K562 (cell line): ENCODE measurements at regions not wholly inside any gene's neighbourhood (a gene's known extent, or its start where the extent isn't known, plus 50 kb on each side); places are given as distances from the start of the nearest gene placed in this dataset.

ENCODE experiments used
- ATAC-seq: fragments of 200-7000 bp; cut with Tn5 transposase; 3 replicates; pipeline ENCODE4 v1.9.1; 2020; ENCODE audit warnings: moderate library complexity
- BruUV-seq: library from RNA; stranded (reverse); fragments of 400-500 nt; replicated peaks from 2 replicates; lab custom pipeline; 2021; lab: Mats Ljungman, UMichigan
- CTCF ChIA-PET: fragments of 300-600 bp; formaldehyde crosslinking; extraction: SDS; loops from one replicate; lab custom pipeline; 2021; ENCODE audit warnings: low intra/inter-chr PET ratio; lab: Yijun Ruan, JAX
- POLR2A ChIA-PET: fragments of 300-600, 350-650 bp; sonication (Branson Sonifier 250); formaldehyde crosslinking; extraction: SDS; loops from one replicate; lab custom pipeline; 2021; ENCODE audit warnings: antibody characterized with exemption, inconsistent platforms; lab: Yijun Ruan, JAX
- DNase-seq, 4 experiments: peaks; one replicate each; pipeline versions ENCODE4 v3.0.0 to v3.0.0-alpha.2; 2011 to 2018; ENCODE audit warnings: low spot score in 3 of 4, mixed read lengths in 3 of 4; ENCODE audit errors: extremely low read depth in 1 of 4
- FAIRE-seq: peaks from 2 replicates; lab custom pipeline; 2011; peaks lifted over from hg19 to GRCh38; lab: Jason Lieb, UNC
- H2AFZ ChIP-seq: 2 replicates; pipeline ENCODE4 v1.6.0; 2011; ENCODE audit warnings: low read depth, low read length, control low read depth, inconsistent platforms
- H3K27ac ChIP-seq: fragments of 200-600 bp; 3 replicates; pipeline ENCODE4 v1.8.0; 2011; ENCODE audit warnings: low read depth, mild to moderate bottlenecking, control low read depth, inconsistent platforms, low read length, moderate library complexity, mixed read lengths; ENCODE audit errors: extremely low read depth
- H3K27me3 ChIP-seq, 2 experiments: fragments of 300-600 bp in 1 of 2; 2 replicates in 1 of 2; 3 replicates in 1 of 2; pipeline versions ENCODE4 v1.6.0 to v1.8.0; 2011; ENCODE audit warnings: inconsistent platforms in 2 of 2, low read length in 2 of 2, mild to moderate bottlenecking in 1 of 2, mixed read lengths in 1 of 2, moderate library complexity in 1 of 2; ENCODE audit not compliant: control insufficient read depth in 2 of 2, insufficient read depth in 2 of 2
- H3K36me3 ChIP-seq: fragments of 300-600 bp; 3 replicates; pipeline ENCODE4 v1.8.0; 2011; ENCODE audit warnings: mild to moderate bottlenecking, low read length, inconsistent platforms; ENCODE audit not compliant: control insufficient read depth, insufficient read depth
- H3K4me1 ChIP-seq, 2 experiments: fragments of 200-600 bp in 1 of 2; replicated peaks in 1 of 2; 2 replicates in 1 of 2; 3 replicates in 1 of 2; pipeline versions ENCODE4 v1.5.1 to v1.8.0; 2011; ENCODE audit warnings: inconsistent platforms in 2 of 2, low read length in 2 of 2, mild to moderate bottlenecking in 1 of 2, mixed read lengths in 1 of 2, moderate library complexity in 1 of 2; ENCODE audit not compliant: control insufficient read depth in 2 of 2, insufficient read depth in 2 of 2
- H3K4me2 ChIP-seq: 2 replicates; pipeline ENCODE4 v1.6.1; 2011; ENCODE audit warnings: low read length, control low read depth, inconsistent platforms, mixed read lengths; ENCODE audit not compliant: insufficient read depth
- H3K4me3 ChIP-seq: fragments of 200-600 bp; sonication (generic), shearing (Covaris generic); 2 replicates; pipeline ENCODE4 v1.5.1; 2016; ENCODE audit warnings: control low read depth, inconsistent platforms
- H3K79me2 ChIP-seq: fragments of 200-600 bp; 3 replicates; pipeline ENCODE4 v1.8.0; 2011; ENCODE audit warnings: low read length, inconsistent platforms; ENCODE audit not compliant: control insufficient read depth, insufficient read depth
- H3K9ac ChIP-seq, 2 experiments: 2 replicates each; pipeline versions ENCODE4 v1.6.0 to v1.6.1; 2011; ENCODE audit warnings: low read depth in 2 of 2, low read length in 2 of 2, control low read depth in 1 of 2, inconsistent platforms in 1 of 2, mild to moderate bottlenecking in 1 of 2, mixed read lengths in 1 of 2; ENCODE audit not compliant: insufficient read depth in 1 of 2
- H3K9me1 ChIP-seq: one replicate; pipeline ENCODE4 v1.6.0; 2011; ENCODE audit warnings: inconsistent platforms, mild to moderate bottlenecking, low read length, moderate library complexity; ENCODE audit not compliant: control insufficient read depth, insufficient read depth
- H3K9me3 ChIP-seq: replicated peaks from 2 replicates; pipeline ENCODE4 v1.5.1; 2011; ENCODE audit warnings: low read depth, low read length, inconsistent platforms; ENCODE audit not compliant: control insufficient read depth, insufficient read depth
- H4K20me1 ChIP-seq: replicated peaks from 2 replicates; pipeline ENCODE4 v1.6.1; 2011; ENCODE audit warnings: low read length, inconsistent platforms, mixed read lengths; ENCODE audit not compliant: control insufficient read depth, insufficient read depth
- CBX5 ChIP-seq: IDR thresholded peaks from 2 replicates; pipeline ENCODE4 v1.6.1; 2014; ENCODE audit warnings: low read depth, borderline replicate concordance
- CTBP1 ChIP-seq: fragments of 450-650 bp; IDR thresholded peaks from 2 replicates; pipeline ENCODE4 v1.6.1; 2016; ENCODE audit warnings: borderline replicate concordance
- FUS ChIP-seq: fragments of 200-400 bp; formaldehyde crosslinking; optimal IDR thresholded peaks from 2 replicates; pipeline ENCODE3; 2017; ENCODE audit warnings: low read depth, low read length
- HMG20A ChIP-seq: fragments of 450-650 bp; formaldehyde crosslinking; conservative IDR thresholded peaks from 2 replicates; pipeline ENCODE4 v1.4.0; 2020; ENCODE audit warnings: mild to moderate bottlenecking, mixed read lengths
- NR1H2 ChIP-seq: sonication (generic); formaldehyde crosslinking; IDR thresholded peaks from 2 replicates; pipeline ENCODE4 v1.4.0; 2020; ENCODE audit warnings: mild to moderate bottlenecking, missing genetic modification reagents
- PHTF2 ChIP-seq: fragments of 250-450 bp; sonication (Bioruptor Pico); IDR thresholded peaks from 2 replicates; pipeline ENCODE4 v1.5.0; 2021; ENCODE audit warnings: mild to moderate bottlenecking
- POLR3A ChIP-seq: IDR thresholded peaks from 2 replicates; pipeline ENCODE4 v1.6.1; 2011; ENCODE audit warnings: borderline replicate concordance, mild to moderate bottlenecking, moderate library complexity; ENCODE audit not compliant: insufficient read length, insufficient read depth; ENCODE audit errors: extremely low read depth
- PRMT5 ChIP-seq: sonication (generic); formaldehyde crosslinking; IDR thresholded peaks from 2 replicates; pipeline ENCODE4 v1.5.0; 2020; ENCODE audit warnings: missing genetic modification reagents
- SNIP1 ChIP-seq: fragments of 450-650 bp; IDR thresholded peaks from 2 replicates; pipeline ENCODE4 v1.7.1; 2017; ENCODE audit warnings: low read depth, mild to moderate bottlenecking
- TFAM ChIP-seq: fragments of 250-450 bp; sonication (Bioruptor Pico); conservative IDR thresholded peaks from 2 replicates; pipeline ENCODE4 v1.5.0; 2021; ENCODE audit warnings: mild to moderate bottlenecking, moderate library complexity
- ZBTB7A ChIP-seq: IDR thresholded peaks from 2 replicates; pipeline ENCODE4 v1.6.1; 2011; ENCODE audit warnings: low read depth, mild to moderate bottlenecking, low read length, moderate library complexity, borderline replicate concordance; ENCODE audit not compliant: control insufficient read depth
- WGBS: fragments of 100-300 bp; shearing (Covaris generic); methylation state at CpG from one replicate; pipeline ENCODE4 v1.1.6; 2016; ENCODE audit warnings: low coverage, mixed read lengths; ENCODE audit not compliant: insufficient coverage; ENCODE audit errors: missing lambda C conversion rate; 5-methylcytosine and 5-hydroxymethylcytosine counted together
- in situ Hi-C: fragments of 300-500 bp; cut with MboI; formaldehyde crosslinking; loops from 4 replicates; pipeline ENCODE4 v1.15.0; 2018; ENCODE audit warnings: inconsistent platforms, mixed read lengths
- intact Hi-C: fragments of 100-400 bp; cut with micrococcal nuclease; formaldehyde crosslinking; loops from 2 replicates; pipeline ENCODE4 v1.14.2; 2022
- TF ChIP-seq, protein P1 (sequence below): fragments of 450-650 bp; formaldehyde crosslinking; IDR thresholded peaks from 2 replicates; pipeline ENCODE4 v1.4.0; 2022; ENCODE audit warnings: missing genetic modification characterization
- TF ChIP-seq, protein P2 (sequence below): fragments of 150-350 bp; conservative IDR thresholded peaks from 2 replicates; pipeline ENCODE4 v1.6.1; 2014; ENCODE audit warnings: low read length

DNA sequence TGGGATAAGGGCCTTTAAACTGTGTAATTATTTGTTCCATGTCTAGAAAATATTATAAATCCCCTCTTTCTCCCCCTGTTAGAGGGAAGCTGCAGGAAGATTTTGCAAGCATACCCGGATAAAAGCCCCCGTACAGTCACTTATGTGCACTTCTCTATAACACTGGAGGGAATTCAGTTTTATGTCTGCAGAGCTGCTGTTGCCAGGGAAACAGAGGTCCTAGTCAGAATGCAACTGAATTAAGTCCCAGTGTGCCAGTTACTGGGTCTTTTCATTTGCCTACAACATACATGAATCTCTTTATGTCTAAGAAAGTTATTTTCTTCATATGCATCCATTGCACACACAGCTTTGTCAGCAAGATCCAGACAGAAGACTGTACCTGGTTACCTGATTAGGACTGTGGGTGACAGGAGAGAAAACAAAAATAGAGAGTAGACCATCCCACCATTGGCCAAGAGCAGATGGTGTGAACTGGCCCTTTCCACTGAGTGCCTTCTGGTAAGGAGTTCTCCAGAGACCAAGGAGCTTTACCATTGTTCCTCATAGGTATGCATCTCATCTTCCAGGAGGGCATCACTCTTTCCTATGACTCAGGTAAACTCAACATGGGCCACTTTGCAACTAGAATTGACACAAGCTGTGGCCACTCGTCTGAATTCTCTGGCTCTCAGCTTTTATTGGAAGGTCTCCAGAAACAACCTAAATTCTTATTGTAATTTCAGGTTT is 180.8 kb upstream of the PHACTR1 start:
- H3K9ac ChIP-seq = no peak overlapping the region
- ChIA-PET CTCF (no interaction called here), POLR2A (no interaction called here)
- ATAC-seq (no peak), FAIRE-seq (no peak), DNase-seq (no peak)
- no peaks in the 10 kb centered on the region for H3K4me1 ChIP-seq
- no peak overlapping the region for H2AFZ ChIP-seq
- H3K4me2 ChIP-seq = no peak overlapping the region
- H3K36me3 ChIP-seq = no peaks in the 10 kb centered on the region
- TF ChIP-seq HMG20A (CRISPR knock-in tag) (no peak), PHTF2 (no peak), SNIP1 (no peak), ZBTB7A (no peak), FUS (no peak), NR1H2 (CRISPR knock-in tag) (no peak), CBX5 (no peak), POLR3A (no peak), PRMT5 (CRISPR knock-in tag) (no peak), TFAM (no peak), CTBP1 (no peak)
- TF ChIP-seq, protein P1, sequence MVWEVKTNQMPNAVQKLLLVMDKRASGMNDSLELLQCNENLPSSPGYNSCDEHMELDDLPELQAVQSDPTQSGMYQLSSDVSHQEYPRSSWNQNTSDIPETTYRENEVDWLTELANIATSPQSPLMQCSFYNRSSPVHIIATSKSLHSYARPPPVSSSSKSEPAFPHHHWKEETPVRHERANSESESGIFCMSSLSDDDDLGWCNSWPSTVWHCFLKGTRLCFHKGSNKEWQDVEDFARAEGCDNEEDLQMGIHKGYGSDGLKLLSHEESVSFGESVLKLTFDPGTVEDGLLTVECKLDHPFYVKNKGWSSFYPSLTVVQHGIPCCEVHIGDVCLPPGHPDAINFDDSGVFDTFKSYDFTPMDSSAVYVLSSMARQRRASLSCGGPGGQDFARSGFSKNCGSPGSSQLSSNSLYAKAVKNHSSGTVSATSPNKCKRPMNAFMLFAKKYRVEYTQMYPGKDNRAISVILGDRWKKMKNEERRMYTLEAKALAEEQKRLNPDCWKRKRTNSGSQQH = no peak
- TF ChIP-seq, protein P2, sequence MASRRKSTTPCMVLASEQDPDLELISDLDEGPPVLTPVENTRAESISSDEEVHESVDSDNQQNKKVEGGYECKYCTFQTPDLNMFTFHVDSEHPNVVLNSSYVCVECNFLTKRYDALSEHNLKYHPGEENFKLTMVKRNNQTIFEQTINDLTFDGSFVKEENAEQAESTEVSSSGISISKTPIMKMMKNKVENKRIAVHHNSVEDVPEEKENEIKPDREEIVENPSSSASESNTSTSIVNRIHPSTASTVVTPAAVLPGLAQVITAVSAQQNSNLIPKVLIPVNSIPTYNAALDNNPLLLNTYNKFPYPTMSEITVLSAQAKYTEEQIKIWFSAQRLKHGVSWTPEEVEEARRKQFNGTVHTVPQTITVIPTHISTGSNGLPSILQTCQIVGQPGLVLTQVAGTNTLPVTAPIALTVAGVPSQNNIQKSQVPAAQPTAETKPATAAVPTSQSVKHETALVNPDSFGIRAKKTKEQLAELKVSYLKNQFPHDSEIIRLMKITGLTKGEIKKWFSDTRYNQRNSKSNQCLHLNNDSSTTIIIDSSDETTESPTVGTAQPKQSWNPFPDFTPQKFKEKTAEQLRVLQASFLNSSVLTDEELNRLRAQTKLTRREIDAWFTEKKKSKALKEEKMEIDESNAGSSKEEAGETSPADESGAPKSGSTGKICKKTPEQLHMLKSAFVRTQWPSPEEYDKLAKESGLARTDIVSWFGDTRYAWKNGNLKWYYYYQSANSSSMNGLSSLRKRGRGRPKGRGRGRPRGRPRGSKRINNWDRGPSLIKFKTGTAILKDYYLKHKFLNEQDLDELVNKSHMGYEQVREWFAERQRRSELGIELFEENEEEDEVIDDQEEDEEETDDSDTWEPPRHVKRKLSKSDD = no peak
- in situ Hi-C loops = no loop called here
- H4K20me1 ChIP-seq = no peaks in the 10 kb centered on the region
- H3K9me1 ChIP-seq = no peaks in the 10 kb centered on the region
- no peaks in the 10 kb centered on the region; a peak in 1 of 5 replicates for H3K27me3 ChIP-seq
- no peak overlapping the region for H3K27ac ChIP-seq
- 0% methylated on average over 3 of the region's 3 CpGs for WGBS
- H3K79me2 ChIP-seq = no peaks in the 10 kb centered on the region
- no peaks in the 10 kb centered on the region for H3K9me3 ChIP-seq
- BruUV-seq = no TSS peak
- no peak overlapping the region for H3K4me3 ChIP-seq
- intact Hi-C loops = no loop called here
